ENCODE measurements at regions not wholly inside any gene's neighbourhood (a gene's known extent, or its start where the extent isn't known, plus 50 kb on each side); places are given as distances from the start of the nearest gene placed in this dataset.

DNA sequence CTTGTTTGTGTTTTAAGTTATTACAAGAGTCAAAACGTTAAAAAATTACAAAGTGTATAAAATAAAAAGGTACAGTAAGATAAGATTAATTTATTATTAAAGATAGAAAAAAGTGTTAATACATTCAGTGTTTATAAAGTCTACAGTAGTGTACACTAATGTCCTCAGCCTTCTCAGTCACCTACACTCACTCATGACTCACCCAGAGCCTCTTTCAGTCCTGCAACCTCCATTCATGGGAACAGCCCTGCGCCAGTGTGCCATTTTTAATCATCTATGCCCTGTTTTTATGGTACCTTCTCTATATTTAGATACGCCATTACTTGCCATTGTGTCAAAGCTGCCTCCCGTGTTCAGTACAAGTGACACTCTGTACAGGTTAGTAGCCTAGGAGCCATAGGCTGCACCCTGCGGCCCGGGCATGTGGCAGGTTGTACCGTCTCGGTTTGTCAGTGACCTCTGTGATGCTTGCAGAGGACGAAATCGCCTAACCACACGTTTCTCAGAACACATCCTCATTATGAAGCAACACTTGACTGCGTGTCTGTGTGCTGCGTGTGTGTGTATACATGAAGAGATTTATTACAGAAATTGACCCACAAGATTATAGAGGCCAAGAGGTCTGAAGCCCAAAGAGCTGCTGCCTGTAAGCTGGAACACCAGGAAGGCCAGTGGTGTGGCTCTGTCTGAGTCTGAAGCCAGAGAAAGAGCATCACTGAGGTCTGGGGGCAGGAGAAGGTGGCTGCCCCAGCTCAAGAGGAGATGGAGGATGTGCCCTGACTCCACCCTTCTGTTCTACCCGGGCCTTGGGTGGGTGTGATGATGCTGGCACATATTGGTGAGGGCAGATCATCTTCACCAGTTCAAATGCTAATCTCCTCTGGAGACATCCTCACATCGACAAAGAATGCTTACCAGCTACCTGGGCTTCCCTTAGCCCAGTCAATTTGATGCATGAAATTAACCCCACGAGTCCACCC lies 116.6 kb upstream of the C14orf180 start:
- Histone ChIP-seq H3K36me3 (no peaks in the 10 kb centered on the region), H3K27me3 (peaks cover 4 to 31% of the 10 kb centered on the region in 2 donors), H3K4me1 (peaks cover 0 to 6% of the 10 kb centered on the region in 2 donors), H3K27ac (no peak overlapping the region), H3K9me3 (no peaks in the 10 kb centered on the region), H3K4me3 (no peak overlapping the region)
- intact Hi-C loops (cut with DNase I; ENCODE audit: low total_unique reads): no loop called here
- no peak for TF ChIP-seq POLR2A (IDR thresholded peaks at IDR 0.05)
- TF ChIP-seq, protein P1, sequence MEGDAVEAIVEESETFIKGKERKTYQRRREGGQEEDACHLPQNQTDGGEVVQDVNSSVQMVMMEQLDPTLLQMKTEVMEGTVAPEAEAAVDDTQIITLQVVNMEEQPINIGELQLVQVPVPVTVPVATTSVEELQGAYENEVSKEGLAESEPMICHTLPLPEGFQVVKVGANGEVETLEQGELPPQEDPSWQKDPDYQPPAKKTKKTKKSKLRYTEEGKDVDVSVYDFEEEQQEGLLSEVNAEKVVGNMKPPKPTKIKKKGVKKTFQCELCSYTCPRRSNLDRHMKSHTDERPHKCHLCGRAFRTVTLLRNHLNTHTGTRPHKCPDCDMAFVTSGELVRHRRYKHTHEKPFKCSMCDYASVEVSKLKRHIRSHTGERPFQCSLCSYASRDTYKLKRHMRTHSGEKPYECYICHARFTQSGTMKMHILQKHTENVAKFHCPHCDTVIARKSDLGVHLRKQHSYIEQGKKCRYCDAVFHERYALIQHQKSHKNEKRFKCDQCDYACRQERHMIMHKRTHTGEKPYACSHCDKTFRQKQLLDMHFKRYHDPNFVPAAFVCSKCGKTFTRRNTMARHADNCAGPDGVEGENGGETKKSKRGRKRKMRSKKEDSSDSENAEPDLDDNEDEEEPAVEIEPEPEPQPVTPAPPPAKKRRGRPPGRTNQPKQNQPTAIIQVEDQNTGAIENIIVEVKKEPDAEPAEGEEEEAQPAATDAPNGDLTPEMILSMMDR (IDR thresholded peaks at IDR 0.05): no peak
- TF ChIP-seq POLR2AphosphoS5 (IDR thresholded peaks at IDR 0.05): no peak
- no peak for DNase-seq (ENCODE audit: low spot score in 2 of 2)

DNA sequence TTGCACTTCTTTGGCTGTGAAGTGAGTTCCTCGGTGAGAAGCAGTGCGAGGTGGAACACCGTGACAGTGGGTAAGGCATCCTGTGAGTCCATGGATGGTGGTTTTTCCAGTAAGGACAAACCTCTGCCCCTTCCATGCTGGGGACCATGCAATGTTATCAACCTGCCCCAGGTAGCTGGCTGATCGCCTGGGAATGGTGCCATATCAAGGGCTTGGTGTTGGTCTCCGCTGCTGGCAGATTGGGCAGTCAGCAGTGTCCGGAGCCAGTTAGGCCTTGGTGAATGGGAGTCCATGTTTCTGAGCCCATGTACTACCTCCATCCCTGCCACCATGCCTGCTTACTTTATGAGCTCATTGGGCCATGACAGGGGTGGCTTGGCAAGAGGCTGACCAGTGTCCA lies 114.7 kb upstream of the C14orf180 start:
- no peak for DNase-seq (ENCODE audit: low spot score in 2 of 2)
- Histone ChIP-seq H3K4me3 (no peak overlapping the region), H3K27me3 (peaks cover 4 to 31% of the 10 kb centered on the region in 2 donors), H3K36me3 (no peaks in the 10 kb centered on the region), H3K27ac (no peak overlapping the region), H3K4me1 (peaks cover 0 to 6% of the 10 kb centered on the region in 2 donors), H3K9me3 (no peaks in the 10 kb centered on the region)
- intact Hi-C loops (cut with DNase I; ENCODE audit: low total_unique reads): no loop called here
- TF ChIP-seq, protein P1 (IDR thresholded peaks at IDR 0.05): no peak
- TF ChIP-seq POLR2AphosphoS5 (IDR thresholded peaks at IDR 0.05) (no peak), POLR2A (IDR thresholded peaks at IDR 0.05) (no peak)

DNA sequence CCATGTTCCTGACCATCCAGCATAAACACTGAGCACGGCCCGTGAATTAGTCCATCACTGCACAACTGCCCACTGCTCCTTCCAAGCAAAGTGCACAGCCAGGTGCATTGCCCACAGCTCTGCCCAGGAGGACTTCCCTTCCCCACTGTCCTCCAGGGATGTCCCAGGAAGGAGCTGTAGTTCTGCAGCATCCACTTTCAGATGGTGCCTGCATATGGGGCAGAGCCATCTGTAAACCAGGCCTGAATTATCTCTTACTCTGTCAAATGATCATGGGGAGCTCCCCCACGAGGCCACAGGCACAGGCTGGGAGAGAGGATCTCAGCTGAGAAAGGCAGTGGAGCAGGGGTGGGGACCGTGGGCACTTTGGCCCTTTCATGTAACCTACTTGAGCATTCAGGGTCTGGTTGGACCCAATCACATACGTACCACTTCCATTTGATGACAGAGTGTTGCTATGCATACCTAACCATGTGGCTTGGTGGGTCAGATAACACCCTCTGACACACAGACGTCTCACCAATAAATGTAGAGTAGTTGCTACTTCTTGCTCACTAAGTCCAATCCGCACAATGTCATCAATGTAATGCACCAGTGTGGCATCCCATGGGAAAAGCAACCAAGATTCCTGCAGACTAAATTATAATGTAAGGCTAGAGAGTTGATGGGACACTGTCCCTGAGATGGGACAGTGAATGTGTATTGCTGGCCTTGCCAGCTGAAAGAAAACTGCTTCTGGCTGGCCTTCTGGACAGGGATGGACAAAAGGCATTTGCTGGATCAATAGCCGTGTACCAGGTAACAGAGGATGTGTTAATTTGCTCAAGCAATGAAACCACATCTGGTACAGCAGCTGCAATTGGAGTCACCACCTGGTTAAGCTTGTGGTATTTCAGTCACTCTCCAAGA lies 113.8 kb upstream of the C14orf180 start:
- DNase-seq (ENCODE audit: low spot score in 2 of 2): no peak
- Histone ChIP-seq H3K27ac (no peak overlapping the region), H3K9me3 (no peaks in the 10 kb centered on the region), H3K4me1 (peaks cover 0 to 6% of the 10 kb centered on the region in 2 donors), H3K27me3 (peaks cover 4 to 31% of the 10 kb centered on the region in 2 donors), H3K36me3 (no peaks in the 10 kb centered on the region), H3K4me3 (no peak overlapping the region)
- intact Hi-C loops (cut with DNase I; ENCODE audit: low total_unique reads): no loop called here
- no peak for TF ChIP-seq POLR2AphosphoS5 (IDR thresholded peaks at IDR 0.05)
- TF ChIP-seq POLR2A (IDR thresholded peaks at IDR 0.05): no peak
- TF ChIP-seq, protein P1 (IDR thresholded peaks at IDR 0.05): no peak

DNA sequence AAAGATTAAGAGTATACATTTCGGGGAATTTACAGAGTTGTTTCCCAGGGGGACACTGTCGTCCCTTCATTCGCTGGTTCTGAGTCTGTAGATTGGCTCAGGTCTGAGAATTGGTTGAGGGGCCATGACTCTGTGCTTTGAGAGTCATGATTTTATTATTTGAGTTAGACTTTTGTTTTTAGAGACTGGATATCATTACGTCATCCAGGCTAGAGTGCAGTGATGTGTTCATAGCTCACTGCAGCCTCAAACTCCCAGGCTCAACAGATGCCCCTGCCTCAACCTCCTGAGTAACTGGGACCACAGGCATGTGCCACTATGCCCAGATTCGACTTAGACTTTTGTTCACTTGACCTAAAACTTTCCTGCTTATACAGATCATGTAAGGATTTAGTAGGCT lies 112.3 kb upstream of the C14orf180 start:
- DNase-seq (ENCODE audit: low spot score in 2 of 2): no peak
- intact Hi-C loops (cut with DNase I; ENCODE audit: low total_unique reads): no loop called here
- no peaks in the 10 kb centered on the region for H3K9me3 ChIP-seq

More for the DNA sequence above, 112.3 kb upstream of the C14orf180 start:
- Histone ChIP-seq H3K4me3 (no peak overlapping the region), H3K27me3 (peaks cover 0 to 27% of the 10 kb centered on the region in 2 donors), H3K36me3 (no peaks in the 10 kb centered on the region), H3K27ac (no peak overlapping the region), H3K4me1 (no peaks in the 10 kb centered on the region)
- TF ChIP-seq, protein P1 (IDR thresholded peaks at IDR 0.05): no peak
- TF ChIP-seq POLR2AphosphoS5 (IDR thresholded peaks at IDR 0.05) (no peak), POLR2A (IDR thresholded peaks at IDR 0.05) (no peak)

All from breast epithelium (tissue), 4 donors.